ENCODE measurements at regions not wholly inside any gene's neighbourhood (a gene's known extent, or its start where the extent isn't known, plus 50 kb on each side); places are given as distances from the start of the nearest gene placed in this dataset.

- no peak for TF ChIP-seq PAXIP1 (CRISPR knock-in tag; conservative IDR thresholded peaks at IDR 0.05)
- no peak for TF ChIP-seq NCOA1 (CRISPR knock-in tag; IDR thresholded peaks at IDR 0.05)
- TF ChIP-seq DRAP1 (CRISPR knock-in tag; IDR thresholded peaks at IDR 0.05), result no peak
- no peak for TF ChIP-seq ZNF549 (CRISPR knock-in tag; IDR thresholded peaks at IDR 0.05)
- no peak for TF ChIP-seq ZNF761 (CRISPR knock-in tag; conservative IDR thresholded peaks at IDR 0.05)
- no peak for TF ChIP-seq NCOA5 (CRISPR knock-in tag; IDR thresholded peaks at IDR 0.05)
- TF ChIP-seq ZNF468 (CRISPR knock-in tag; IDR thresholded peaks at IDR 0.05), result no peak
- no peak for TF ChIP-seq GPN1 (CRISPR knock-in tag; IDR thresholded peaks at IDR 0.05; ENCODE audit: borderline replicate concordance)
- no peak for TF ChIP-seq TFE3 (CRISPR knock-in tag; IDR thresholded peaks at IDR 0.05)
- no peak for TF ChIP-seq ZNF30 (CRISPR knock-in tag; IDR thresholded peaks at IDR 0.05)
- no peak for TF ChIP-seq AKNA (CRISPR knock-in tag; IDR thresholded peaks at IDR 0.05; ENCODE audit: borderline replicate concordance)
- no peak for TF ChIP-seq AKAP8 (CRISPR knock-in tag; IDR thresholded peaks at IDR 0.05)
Observed at GRCh38 chr13:62087124-62087523, 671.5 kb upstream of the PCDH20 start (continued).
